Forelimb muscle (tissue), 1 donor: ENCODE measurements at regions not wholly inside any gene's neighbourhood (a gene's known extent, or its start where the extent isn't known, plus 50 kb on each side); places are given as distances from the start of the nearest gene placed in this dataset.
"Not testable (repeated sequence)": the region's sequence is repeated elsewhere in the genome, so short reads cannot be mapped to it uniquely, and the experiment has no call there.

Experiments
- DNase-seq: peaks from one replicate; pipeline ENCODE4 v3.0.0-alpha.2; 2013; ENCODE audit warnings: low read depth

DNA sequence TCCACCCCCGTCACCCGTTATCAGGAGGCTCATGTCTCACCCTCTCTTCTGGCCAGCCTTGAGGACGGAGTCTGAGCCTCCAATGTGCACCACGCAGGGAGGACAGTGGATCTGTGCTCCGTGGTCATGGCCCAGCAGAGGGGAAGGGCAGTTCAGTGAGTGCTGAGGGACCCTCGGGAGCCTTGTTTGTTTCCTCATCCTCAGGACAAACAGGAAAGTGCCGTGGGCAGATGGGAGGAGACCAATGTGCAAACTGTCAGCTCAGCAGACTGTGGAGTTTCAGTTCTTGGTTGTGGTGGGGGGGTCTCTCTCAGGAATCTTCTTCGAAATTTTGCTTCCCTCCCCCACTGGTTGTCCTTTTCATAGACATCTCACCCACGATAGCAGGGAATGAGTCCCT, 429.6 kb downstream of the DIRAS2 start:
- not testable (repeated sequence) for DNase-seq

DNA sequence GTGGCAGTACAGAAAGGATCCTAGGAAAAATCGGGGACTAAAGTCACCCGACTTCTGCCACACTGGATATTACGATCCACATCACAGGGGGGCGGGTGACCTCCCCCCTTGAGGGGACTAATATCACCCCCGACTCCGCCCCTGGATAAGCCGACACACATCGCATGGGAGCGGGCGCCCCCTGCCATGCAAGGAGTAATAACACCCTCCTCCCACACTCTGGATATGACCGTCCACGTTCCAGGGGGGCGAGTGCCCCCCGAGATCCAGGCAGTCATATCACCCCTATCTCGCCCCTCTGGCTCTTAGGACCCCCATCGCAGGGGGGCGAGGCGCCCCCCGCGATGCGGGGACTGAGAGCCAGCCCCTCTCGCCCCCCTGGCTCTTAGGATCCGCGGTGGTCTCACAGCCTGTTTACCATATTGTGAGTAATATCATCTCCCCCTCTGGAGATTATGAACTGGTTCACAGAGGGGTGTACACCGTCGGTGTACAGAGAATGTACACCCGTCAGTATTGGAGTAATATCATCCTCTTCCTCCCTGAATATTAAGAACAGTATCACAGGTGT, 423.0 kb downstream of the DIRAS2 start:
- no peak for DNase-seq

DNA sequence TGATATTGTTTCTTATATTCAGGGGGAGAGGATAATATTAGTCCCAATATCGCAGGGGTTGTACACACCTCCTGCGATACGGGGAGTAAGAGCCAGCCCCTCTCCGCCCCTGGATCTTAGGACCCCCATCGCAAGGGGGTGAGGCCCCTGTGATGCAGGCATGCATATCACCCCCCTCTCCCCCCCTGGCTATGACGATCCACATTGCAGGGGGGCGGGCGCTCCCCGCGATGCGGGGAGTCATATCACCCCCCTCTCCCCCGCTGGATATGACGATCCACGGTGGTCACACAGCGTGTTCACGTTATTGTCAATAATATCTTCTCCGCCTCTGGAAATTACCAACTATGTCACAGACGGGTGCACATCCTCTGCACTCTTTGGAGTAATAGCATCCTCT, 420.7 kb downstream of the DIRAS2 start:
- DNase-seq: not testable (repeated sequence)

DNA sequence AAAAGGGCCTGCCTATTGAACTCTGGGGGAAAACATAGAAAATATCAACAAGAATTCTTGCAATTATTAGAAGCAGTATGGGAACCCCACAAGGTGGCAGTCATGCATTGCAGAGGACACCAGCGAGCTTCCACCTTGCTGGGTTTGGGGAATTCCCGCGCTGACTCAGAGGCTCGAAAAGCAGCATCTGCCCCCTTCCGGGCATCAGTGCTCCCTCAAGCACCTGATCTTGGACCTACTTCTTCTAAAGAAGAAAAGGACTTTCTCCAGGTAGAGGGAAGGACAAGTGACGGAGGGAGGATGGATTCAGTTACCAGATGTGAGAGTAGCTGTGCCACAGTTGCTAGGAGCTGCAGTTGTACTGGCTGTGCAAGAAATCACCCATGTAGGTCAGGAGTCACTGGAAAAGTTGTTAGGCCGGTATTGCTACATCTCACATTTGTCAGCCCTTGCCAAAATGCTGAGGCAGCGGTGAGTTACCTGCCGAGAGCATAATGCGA, 415.7 kb downstream of the DIRAS2 start:
- DNase-seq: peak; percentile 13

DNA sequence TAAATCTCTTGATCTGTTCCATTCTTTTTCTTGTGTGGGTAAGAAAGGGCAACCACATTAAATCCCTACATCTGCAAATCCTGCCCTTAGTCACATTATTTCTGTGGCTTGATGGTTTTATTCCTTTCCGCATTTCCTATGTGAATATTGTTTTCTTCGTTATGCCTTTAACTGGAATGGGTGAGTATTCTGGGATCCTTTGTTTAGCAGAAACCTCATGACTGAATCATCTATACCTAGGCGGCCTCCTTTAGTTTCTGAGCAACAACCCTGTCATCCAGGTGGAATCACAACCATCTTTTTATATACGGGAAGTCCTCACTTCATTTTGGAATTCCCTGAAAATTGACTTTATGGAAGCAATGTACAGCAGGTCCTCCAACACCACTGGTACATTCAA, 409.5 kb downstream of the DIRAS2 start:
- not testable (repeated sequence) for DNase-seq

DNA sequence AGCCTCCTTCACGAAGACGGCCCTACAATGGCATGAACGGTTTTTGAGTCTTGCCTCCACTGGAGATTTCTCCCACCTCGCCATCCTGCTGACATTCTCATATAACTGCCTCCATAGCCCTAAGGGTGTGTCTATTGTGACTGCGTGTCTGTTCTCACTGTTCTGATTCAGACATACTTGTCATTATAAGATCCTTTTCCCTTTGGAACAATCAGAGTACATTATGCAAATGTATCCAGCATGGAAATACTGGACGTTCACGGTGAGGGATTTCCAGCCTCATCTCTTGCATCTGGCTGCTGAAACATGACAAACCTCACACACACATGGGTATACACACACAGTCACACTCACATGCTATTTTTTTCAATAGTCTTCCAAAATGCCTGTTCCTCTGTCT, 402.1 kb downstream of the DIRAS2 start:
- DNase-seq: no peak

DNA sequence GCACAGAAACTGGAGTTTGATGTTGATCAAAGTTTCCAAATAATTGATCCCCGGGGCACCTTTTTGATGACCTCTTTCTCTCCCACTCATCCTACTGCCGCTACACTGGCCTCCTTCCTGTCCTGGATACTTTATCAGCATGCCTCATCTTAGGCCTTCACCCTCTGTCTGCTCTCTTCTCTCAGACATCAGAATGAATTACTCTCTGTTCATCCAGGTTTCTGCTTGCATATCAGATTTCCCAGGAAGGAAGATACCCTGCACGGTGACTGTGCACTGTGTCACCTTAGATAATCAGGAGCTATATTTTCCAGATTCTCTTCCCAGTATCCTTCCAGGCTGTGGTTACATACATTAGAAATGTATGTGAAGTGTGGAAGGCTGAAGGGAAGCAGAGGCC, 397.0 kb downstream of the DIRAS2 start:
- no peak for DNase-seq

DNA sequence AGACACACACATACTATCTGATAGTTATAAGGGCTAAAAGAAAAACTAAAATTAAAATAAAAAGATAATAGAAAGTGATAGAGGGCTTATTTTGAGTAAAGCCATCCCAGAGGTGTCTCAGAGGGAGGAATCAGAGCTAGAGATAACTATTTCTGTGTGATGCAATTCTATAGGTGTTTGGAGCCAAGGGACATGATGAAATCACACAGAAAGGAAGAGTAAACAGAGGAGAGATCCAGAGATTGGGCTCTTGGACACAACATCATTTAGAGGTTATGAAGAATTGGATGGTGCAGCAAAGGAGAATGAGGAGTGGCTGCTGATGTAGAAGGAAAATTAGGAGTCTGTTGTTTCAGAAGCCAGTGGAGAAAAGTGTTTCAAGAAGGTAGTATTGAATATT, 393.5 kb downstream of the DIRAS2 start:
- no peak for DNase-seq

DNA sequence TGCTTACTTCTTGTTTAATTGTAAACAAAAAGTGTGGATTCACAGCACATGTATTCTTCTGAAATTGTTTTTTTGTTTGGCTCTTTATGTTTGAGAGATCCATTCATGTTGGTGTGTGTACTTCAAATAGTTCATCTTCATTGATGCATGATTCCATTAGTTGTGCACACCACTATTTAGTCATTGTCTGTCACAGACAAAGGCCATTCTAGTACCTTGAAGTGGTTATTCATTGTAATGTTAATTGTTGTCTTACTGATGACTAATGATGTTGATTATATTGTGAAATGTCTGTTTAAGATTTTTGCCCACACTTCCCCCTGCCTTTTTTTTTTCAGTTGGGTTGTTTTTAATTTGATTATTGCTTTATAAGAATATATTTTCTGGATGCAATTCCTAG, 391.3 kb downstream of the DIRAS2 start:
- no peak for DNase-seq

DNA sequence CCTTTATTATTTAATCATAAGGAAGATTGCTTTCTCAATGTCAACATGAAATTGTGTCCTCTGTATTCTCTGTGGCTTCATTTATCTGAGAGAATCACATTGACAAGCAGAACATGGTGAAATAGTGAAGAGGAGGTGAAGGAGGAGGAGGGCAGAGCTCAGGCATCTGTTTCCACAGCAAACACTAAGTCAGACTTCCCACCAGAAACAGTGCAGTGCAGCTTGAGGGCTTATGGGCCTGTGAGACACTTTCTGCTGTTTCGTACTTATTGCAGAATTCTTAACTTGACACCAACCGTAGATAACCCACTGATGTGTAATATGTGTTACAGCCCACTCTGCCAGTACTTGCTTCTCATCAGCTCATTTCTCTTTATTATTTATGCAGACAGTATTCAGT, 386.3 kb downstream of the DIRAS2 start:
- DNase-seq: no peak

DNA sequence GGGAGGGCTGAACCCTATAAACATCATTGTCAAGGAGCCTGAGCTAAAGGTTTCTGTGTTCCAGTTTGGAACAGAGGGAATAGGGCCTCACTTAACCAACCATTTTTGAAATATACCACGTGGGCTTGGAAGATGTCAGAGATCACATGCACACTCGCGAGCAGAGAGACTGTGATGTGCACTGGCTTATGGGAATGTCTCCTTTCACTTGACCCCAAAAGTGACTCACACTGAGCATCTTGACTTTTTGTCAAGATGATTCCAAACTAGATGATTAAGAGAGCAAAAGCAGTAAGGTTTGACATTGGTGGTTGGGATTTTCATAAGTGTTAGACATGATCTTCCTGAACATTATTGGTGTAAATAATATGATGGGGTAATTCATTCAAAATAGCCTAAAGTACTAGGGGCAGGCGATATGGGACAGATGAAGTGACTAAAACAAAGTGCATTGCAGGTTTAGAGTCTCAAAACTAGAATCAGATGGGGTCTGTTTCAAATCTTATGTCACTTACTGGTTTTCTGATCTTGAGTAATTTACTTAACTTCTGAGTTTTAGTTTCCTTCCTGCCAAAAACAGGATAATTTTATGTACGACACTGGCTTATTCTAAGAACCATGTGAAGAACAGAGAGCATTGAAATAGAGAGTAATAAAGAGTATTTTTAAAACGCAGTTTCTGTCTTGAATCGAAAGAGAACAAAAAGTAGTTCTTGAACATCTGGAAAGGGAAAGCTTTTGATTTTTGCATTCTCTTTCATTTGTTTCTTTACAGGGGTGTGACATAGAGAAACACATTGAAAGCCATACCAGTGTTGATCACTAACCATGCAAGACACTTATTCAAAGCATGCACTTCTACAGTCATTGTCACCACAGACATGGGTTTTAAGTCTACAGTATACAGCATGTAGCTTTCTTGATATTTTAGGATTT, 383.0 kb downstream of the DIRAS2 start:
- DNase-seq: no peak

DNA sequence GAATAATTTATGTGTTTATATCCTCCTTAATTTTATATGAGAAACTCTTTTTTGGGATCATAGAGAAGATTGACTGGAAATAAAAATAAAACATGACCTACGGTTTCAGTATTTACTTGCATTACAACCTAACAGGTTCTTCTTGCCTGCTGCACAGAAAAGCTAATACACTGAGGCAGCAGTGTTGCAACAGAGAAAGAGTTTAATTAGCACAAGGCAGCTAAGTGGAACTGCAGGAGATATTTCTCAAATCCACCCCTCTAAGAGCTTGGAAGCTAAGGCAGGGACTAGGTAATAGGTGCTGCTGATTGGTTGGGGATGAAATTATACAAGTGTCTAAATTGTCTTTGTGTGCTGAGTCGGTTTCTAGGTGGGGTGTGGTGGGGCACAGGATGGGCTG, 380.9 kb downstream of the DIRAS2 start:
- DNase-seq: no peak

DNA sequence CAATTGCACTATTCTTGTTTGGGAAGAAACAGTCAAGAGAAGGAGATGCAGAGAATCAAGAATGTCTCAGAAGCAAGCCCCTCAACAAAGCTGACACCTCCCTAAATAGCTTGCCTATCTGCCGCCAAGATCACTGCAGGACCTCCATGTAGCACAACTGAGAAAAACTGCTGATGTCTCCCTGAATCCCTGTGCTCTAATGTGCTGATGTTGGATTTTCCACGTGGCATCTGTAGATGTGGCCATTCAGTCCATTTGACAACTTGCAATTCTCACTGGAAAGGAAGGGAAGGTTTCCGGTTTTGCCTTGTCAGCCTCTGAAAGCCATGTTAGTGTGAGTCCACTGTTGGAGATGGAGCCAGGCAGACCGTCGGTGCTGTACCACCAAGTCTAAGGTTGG, 374.0 kb downstream of the DIRAS2 start:
- DNase-seq: no peak

DNA sequence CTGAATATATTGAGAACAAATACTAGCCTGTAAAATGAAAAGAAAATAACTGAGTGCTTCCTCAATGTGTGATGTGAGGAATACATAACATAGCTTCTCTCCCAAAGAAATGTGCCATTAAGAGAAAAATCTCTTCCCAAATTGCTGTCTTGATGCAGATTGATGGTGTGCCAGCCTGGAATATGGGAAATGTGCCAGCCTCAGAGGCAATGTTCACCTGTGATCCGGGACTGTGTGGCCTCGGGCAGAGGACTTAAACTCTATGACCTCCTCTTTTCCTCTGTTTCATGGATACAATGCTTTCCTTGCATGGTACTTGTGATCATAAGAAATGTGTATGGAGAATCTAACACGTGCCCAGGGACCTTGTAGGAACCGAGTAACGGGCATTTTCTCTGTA, 370.9 kb downstream of the DIRAS2 start:
- no peak for DNase-seq

DNA sequence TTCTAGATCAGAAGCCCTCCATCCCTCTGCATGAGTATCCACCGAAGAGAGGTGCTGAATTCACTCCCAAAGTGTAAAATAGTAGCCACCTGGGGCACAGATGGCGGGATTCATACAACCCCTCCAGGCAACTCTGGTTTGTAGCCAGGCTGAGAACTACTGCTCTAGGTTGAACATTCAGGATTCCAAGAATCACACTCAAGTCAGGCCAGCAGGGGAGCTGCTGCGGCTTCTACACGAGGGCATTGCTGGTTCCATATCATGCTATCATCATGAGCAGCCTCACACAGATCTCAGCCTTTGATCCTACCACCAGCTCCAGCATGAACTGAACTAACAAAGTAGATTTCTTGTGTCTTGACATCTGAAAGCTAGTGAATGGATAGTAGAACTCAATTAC, 367.9 kb downstream of the DIRAS2 start:
- no peak for DNase-seq

DNA sequence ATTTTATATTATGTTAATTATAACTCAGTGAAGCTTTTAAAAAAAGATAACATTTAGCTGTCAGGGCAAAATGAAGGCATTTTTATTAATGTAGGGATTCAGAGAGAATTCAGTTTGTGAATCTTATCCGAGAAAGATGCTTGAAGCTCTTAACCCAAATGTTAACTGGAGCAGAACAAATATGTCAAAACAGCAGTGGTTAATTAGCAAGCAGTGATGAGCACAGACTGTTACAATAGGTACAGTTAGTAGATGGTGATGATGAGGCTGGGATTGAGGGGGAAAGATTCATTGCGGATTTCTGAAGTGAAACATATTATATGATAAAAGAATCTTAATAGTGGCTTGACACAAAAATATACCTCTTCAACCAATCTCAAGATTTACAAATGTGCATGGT, 356.7 kb downstream of the DIRAS2 start:
- no peak for DNase-seq

DNA sequence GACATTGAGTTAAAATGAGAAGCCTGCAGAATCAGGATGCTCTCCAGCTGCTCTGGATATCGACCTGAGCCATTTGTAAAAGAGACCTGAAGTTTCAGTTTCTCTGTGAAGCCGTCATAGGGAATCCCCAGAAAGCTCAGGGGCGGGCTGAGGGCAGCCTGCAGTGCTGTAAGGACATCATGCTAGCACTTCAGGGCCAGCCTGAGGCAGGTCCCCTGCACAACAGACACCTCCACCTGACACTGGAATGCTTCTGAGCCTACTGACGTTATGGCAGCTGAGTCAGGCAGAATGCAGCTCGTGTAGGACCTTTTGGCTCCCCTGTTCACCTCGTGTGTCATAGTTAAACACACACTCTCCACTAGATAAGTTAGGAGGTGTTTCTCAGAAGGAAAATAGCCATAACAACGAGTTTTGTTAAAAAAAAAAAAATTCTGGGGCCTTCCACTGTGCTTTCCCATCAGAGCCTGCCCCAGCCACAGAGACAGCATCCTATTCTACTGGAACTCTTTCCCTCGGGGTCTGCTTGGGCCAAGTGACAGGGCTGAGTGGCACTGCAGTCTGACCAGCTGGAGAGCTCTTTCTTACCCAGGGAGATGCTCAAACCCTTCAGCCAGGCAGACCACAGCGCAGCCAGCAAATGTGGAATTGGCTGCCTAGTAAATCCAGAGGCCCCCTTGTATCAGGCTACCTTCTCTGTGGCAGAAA, 354.9 kb downstream of the DIRAS2 start:
- DNase-seq: no peak

DNA sequence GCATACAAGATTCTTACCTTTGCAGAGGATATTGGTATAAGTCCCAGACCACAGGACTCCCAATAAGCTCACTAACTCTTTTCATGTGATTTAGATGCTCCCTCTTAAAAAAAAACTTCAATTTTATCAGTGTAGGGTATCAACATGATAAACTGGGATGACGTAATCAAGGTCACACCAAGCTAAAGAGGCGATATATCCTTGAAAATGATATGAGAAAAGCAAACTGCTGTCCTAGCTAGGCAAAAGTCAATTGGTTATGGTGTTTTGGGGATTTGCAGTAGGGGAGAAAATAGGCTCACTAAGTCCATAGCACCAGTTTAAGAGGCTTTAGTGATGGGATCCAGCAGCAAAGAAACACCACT, 354.4 kb downstream of the DIRAS2 start:
- no peak for DNase-seq

DNA sequence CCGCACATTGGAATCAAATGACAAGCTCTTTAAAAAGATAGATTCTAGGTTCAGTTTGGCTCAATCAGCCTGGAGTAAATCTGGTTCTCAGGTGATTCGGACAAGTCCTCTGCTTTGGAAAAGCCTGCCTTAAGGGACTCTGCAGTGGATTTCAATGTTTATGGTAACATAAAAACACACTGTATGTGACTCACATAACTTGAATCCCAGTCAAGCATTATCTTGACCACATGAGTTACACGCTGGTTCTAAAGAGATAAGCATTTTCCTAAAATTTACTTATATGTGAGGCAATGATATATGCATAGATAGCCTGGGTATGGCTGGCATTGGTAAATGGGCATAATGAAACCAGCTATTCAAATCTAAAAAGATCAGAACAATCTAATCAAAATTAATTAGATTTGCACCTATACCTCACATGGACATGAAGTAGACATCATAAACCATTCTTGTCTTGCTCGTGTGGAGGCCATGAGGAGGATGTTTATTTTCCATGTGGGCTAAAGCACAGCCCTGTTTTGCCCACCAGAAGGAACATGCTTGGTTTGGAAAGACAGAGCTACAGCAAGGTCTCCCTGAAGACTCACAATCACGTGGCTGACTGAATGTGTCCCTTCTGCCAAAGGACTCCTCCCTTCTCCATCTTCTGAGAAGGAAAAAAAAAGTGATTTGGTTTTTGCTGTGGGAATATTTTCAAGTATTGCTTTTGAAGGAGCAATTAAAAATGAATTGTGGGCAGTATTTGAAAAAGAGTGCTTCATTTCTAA, 351.7 kb downstream of the DIRAS2 start:
- no peak for DNase-seq

DNA sequence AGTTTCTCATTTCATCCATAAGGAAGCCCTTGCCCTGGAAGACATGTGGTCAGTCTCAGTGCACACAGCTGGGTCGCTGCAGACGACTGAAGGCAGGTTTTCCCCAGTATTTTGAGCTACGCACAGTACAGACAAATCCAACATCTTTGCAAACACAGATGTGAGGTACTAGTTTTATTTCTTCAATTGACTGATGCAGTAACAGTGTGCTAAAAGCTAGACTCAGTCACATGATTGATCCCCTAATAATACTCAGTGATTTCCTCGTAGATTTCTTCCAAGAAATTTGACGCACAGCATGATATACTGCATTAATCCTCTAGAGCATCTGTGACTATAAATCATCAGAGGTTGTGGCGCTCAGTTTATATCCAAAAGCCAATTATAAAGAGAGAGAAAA, 346.1 kb downstream of the DIRAS2 start:
- DNase-seq: no peak

DNA sequence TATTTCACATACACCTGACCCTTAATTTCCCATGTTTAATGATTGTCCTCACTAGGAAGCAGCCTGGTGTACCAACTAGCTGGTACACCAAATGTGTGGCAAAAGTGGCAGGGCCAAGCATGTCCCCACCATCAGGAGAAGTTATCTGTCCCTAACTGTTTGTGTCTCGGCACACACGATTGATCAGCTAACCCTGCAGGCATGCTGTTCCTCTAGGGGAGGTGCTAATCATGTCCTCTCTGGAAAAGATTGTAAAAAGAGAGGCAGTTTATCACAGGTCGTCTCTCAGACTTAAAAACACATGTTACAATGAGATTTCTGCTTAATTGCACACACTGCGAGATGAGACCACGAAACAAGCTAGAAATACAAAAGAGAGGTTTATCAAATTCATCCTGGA, 342.7 kb downstream of the DIRAS2 start:
- no peak for DNase-seq
